ENCODE measurements at regions not wholly inside any gene's neighbourhood (a gene's known extent, or its start where the extent isn't known, plus 50 kb on each side); places are given as distances from the start of the nearest gene placed in this dataset.
A peak's percentile ranks its signal among the peaks of the same experiment; 100 is the strongest.
"Not testable (repeated sequence)": the region's sequence is repeated elsewhere in the genome, so short reads cannot be mapped to it uniquely, and the experiment has no call there.

GRCh38 chr12:65678172-65678571, 146.1 kb upstream of the HMGA2 start:
- not testable (repeated sequence) for DNase-seq (ENCODE audit: low read depth)

GRCh38 chr12:65681226-65681625, 143.1 kb upstream of the HMGA2 start:
- DNase-seq (ENCODE audit: low read depth): no peak

GRCh38 chr12:65682112-65682511, 142.2 kb upstream of the HMGA2 start:
- DNase-seq (ENCODE audit: low read depth): no peak

- DNase-seq (ENCODE audit: low read depth): no peak
Observed at GRCh38 chr12:65684906-65685305, 139.4 kb upstream of the HMGA2 start.

- DNase-seq (ENCODE audit: low read depth): peak; percentile 50
Observed at GRCh38 chr12:65685514-65685913, 138.8 kb upstream of the HMGA2 start.

- DNase-seq (ENCODE audit: low read depth): no peak
Observed at GRCh38 chr12:65689508-65689907, 134.8 kb upstream of the HMGA2 start.

GRCh38 chr12:65690477-65690876, 133.8 kb upstream of the HMGA2 start:
- no peak for DNase-seq (ENCODE audit: low read depth)

GRCh38 chr12:65694130-65694529, 130.2 kb upstream of the HMGA2 start:
- no peak for DNase-seq (ENCODE audit: low read depth)

GRCh38 chr12:65695113-65695865, 129.0 kb upstream of the HMGA2 start:
- peak; percentile 87 for DNase-seq (ENCODE audit: low read depth)

GRCh38 chr12:65696227-65696626, 128.1 kb upstream of the HMGA2 start:
- DNase-seq (ENCODE audit: low read depth): no peak

GRCh38 chr12:65699251-65699650, 125.0 kb upstream of the HMGA2 start:
- DNase-seq (ENCODE audit: low read depth): peak; percentile 85

- DNase-seq (ENCODE audit: low read depth): no peak
Observed at GRCh38 chr12:65703176-65703575, 121.1 kb upstream of the HMGA2 start.

- no peak for DNase-seq (ENCODE audit: low read depth)
Observed at GRCh38 chr12:65705380-65705876, 118.9 kb upstream of the HMGA2 start.

- DNase-seq (ENCODE audit: low read depth): no peak
Observed at GRCh38 chr12:65707051-65707450, 117.2 kb upstream of the HMGA2 start.

- DNase-seq (ENCODE audit: low read depth): no peak
Observed at GRCh38 chr12:65712260-65713004, 111.9 kb upstream of the HMGA2 start.

GRCh38 chr12:65715961-65716360, 108.3 kb upstream of the HMGA2 start:
- DNase-seq (ENCODE audit: low read depth): no peak

GRCh38 chr12:65720136-65721130, 103.8 kb upstream of the HMGA2 start:
- peak; percentile 56 for DNase-seq (ENCODE audit: low read depth)

GRCh38 chr12:65721541-65722190, 102.6 kb upstream of the HMGA2 start:
- DNase-seq (ENCODE audit: low read depth): no peak

- DNase-seq (ENCODE audit: low read depth): no peak
Observed at GRCh38 chr12:65725376-65725775, 98.9 kb upstream of the HMGA2 start.

GRCh38 chr12:65728455-65728847, 95.8 kb upstream of the HMGA2 start:
- DNase-seq (ENCODE audit: low read depth): no peak

Measured in fibroblast of gingiva (primary cell).